Smooth muscle cell (in vitro differentiated cells): ENCODE measurements at regions not wholly inside any gene's neighbourhood (a gene's known extent, or its start where the extent isn't known, plus 50 kb on each side); places are given as distances from the start of the nearest gene placed in this dataset.

ENCODE experiments used
- DNase-seq: peaks from one replicate; lab custom pipeline; 2025; ENCODE audit not compliant: unreplicated experiment; lab: John Stamatoyannopoulos, UW
- H2AFZ ChIP-seq: fragments of 200-600 bp; sonication (generic); 2 replicates; pipeline ENCODE4 v1.6.0; 2016; ENCODE audit warnings: antibody characterized with exemption, low read depth, mild to moderate bottlenecking
- H3F3A ChIP-seq: fragments of 200-600 bp; sonication (generic); 2 replicates; pipeline ENCODE4 v1.6.0; 2017; ENCODE audit warnings: antibody characterized with exemption, low read depth
- H3K27ac ChIP-seq: fragments of 200-600 bp; sonication (generic); 2 replicates; pipeline ENCODE4 v1.5.1; 2016; ENCODE audit warnings: low read depth, mild to moderate bottlenecking
- H3K27me3 ChIP-seq: fragments of 200-600 bp; sonication (generic); 2 replicates; pipeline ENCODE4 v1.6.1; 2016; ENCODE audit warnings: low read depth, mild to moderate bottlenecking
- H3K36me3 ChIP-seq: fragments of 200-600 bp; sonication (generic); 2 replicates; pipeline ENCODE4 v1.5.1; 2016; ENCODE audit warnings: low read depth
- H3K4me1 ChIP-seq: fragments of 200-600 bp; sonication (generic); 2 replicates; pipeline ENCODE4 v1.5.1; 2016; ENCODE audit warnings: low read depth
- H3K4me2 ChIP-seq: fragments of 200-600 bp; sonication (generic); 2 replicates; pipeline ENCODE4 v1.6.0; 2016; ENCODE audit warnings: mild to moderate bottlenecking
- H3K4me3 ChIP-seq: fragments of 200-600 bp; sonication (generic); 2 replicates; pipeline ENCODE4 v1.5.1; 2016; ENCODE audit warnings: mild to moderate bottlenecking
- H3K79me2 ChIP-seq: fragments of 200-600 bp; sonication (generic); 2 replicates; pipeline ENCODE4 v1.6.0; 2016; ENCODE audit warnings: low read depth, mild to moderate bottlenecking
- H3K9ac ChIP-seq: fragments of 200-600 bp; sonication (generic); 2 replicates; pipeline ENCODE4 v1.6.0; 2016; ENCODE audit warnings: low read depth
- H3K9me3 ChIP-seq: fragments of 200-600 bp; sonication (generic); replicated peaks from 2 replicates; pipeline ENCODE4 v1.5.1; 2016; ENCODE audit warnings: low read depth
- H4K20me1 ChIP-seq: fragments of 200-600 bp; sonication (generic); 2 replicates; pipeline ENCODE4 v1.6.0; 2016; ENCODE audit warnings: low read depth
- CTCF ChIP-seq: fragments of 200-600 bp; sonication (generic); IDR thresholded peaks from 2 replicates; pipeline ENCODE4 v1.5.1; 2017; ENCODE audit warnings: borderline replicate concordance, mild to moderate bottlenecking, antibody characterized with exemption; ENCODE audit not compliant: insufficient read depth, poor library complexity, severe bottlenecking
- WGBS: methylation state at CpG from one replicate; pipeline ENCODE4 v1.1.7; 2016; ENCODE audit warnings: low lambda C conversion rate; 5-methylcytosine and 5-hydroxymethylcytosine counted together

DNA sequence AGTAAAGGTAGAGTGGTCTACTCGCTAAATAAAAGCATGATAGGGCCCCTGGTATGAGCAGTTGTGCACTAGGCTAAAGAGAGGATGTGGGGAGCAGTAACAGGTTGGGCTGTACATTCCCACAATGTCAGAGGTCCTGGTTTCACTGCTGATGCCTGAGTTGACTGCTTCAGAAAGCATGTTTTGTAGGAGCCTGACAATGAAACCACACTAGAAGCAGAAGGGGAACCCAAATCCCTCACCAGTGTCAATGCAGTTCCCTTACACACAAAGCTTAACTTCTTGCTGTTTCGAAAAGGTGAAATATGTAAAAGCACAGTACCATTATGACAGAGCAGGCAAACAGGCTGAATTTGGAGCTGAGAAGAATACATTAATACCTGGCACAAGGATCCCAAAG lies 291.7 kb upstream of the KYNU start:
- no peak for DNase-seq
- Histone ChIP-seq H3K79me2 (no peaks in the 10 kb centered on the region), H3K4me2 (no peak overlapping the region), H3K4me3 (no peak overlapping the region), H3K4me1 (no peaks in the 10 kb centered on the region), H3K36me3 (no peaks in the 10 kb centered on the region), H2AFZ (no peak overlapping the region), H3K9ac (no peak overlapping the region), H4K20me1 (no peaks in the 10 kb centered on the region), H3K27ac (no peak overlapping the region), H3F3A (no peaks in the 10 kb centered on the region), H3K27me3 (no peaks in the 10 kb centered on the region), H3K9me3 (no peaks in the 10 kb centered on the region)
- no peak for TF ChIP-seq CTCF
- WGBS = 98% methylated on average over 2 of the region's 2 CpGs

DNA sequence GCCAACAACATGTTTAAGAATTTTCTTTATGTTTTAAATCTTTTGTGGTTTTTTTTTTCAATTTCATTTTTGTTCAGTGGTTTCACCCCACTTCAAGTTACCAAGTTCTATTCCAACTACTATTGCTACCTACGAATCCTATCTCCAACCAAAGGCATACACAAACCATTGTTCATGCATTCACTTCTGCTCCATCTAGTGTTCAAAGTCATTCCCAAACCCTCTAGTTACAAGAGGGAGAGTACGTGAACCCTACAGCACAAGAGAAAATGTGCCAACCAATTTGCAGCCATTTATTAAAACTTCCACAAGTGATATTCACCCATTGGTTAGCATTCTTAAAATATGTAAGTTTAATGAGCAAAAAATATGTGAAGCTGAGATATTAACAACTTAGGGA lies 295.1 kb upstream of the KYNU start:
- Histone ChIP-seq H3K4me2 (no peak overlapping the region), H3K27ac (no peak overlapping the region), H3K27me3 (no peaks in the 10 kb centered on the region), H2AFZ (no peak overlapping the region), H3K9me3 (no peaks in the 10 kb centered on the region), H3K9ac (no peak overlapping the region), H3F3A (no peaks in the 10 kb centered on the region), H3K36me3 (no peaks in the 10 kb centered on the region), H4K20me1 (no peaks in the 10 kb centered on the region), H3K4me1 (no peaks in the 10 kb centered on the region), H3K79me2 (no peaks in the 10 kb centered on the region), H3K4me3 (no peak overlapping the region)
- 86% methylated on average over 2 of the region's 2 CpGs for WGBS
- no peak for TF ChIP-seq CTCF
- DNase-seq = no peak

GRCh38 chr2:142581491-142581890 lies 296.0 kb upstream of the KYNU start:
- WGBS = 84% methylated on average over 1 of the region's 1 CpG
- Histone ChIP-seq H3K27ac (no peak overlapping the region), H3K4me3 (no peak overlapping the region), H3K36me3 (no peaks in the 10 kb centered on the region), H3K4me2 (no peak overlapping the region), H3K27me3 (no peaks in the 10 kb centered on the region), H3K79me2 (no peaks in the 10 kb centered on the region), H3K4me1 (no peaks in the 10 kb centered on the region), H3K9me3 (no peaks in the 10 kb centered on the region), H3K9ac (no peak overlapping the region), H4K20me1 (no peaks in the 10 kb centered on the region), H2AFZ (no peak overlapping the region), H3F3A (no peaks in the 10 kb centered on the region)
- TF ChIP-seq CTCF = no peak
- DNase-seq = no peak

DNA sequence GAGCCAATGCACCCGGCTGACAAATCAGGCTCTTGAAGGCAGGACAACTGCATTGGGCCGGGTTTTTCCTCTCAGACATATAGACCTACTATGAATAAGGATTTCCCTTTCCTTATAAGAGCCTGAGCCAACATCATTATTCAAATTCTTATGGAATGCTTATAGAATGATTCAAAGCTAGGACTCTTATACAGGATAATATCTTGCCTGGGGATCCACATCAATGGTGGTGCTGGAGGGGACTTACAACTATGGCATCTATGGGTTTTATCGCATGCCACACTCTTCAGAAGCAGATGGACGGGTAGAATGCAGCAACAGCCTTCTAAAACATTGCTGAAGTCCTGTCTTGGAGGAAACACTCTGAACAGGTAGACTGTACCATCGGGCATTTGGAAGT lies 296.8 kb upstream of the KYNU start:
- WGBS = 96% methylated on average over 5 of the region's 5 CpGs
- H3K36me3 ChIP-seq = no peaks in the 10 kb centered on the region
- H3K79me2 ChIP-seq = no peaks in the 10 kb centered on the region
- H3K27ac ChIP-seq = no peak overlapping the region
- H3K4me2 ChIP-seq = no peak overlapping the region
- H2AFZ ChIP-seq = no peak overlapping the region
- TF ChIP-seq CTCF = no peak
- H3K4me3 ChIP-seq = no peak overlapping the region
- H4K20me1 ChIP-seq = no peaks in the 10 kb centered on the region
- H3K9ac ChIP-seq = no peak overlapping the region
- no peaks in the 10 kb centered on the region for H3K27me3 ChIP-seq
- DNase-seq = no peak
- no peaks in the 10 kb centered on the region for H3F3A ChIP-seq
- no peaks in the 10 kb centered on the region for H3K9me3 ChIP-seq
- H3K4me1 ChIP-seq = no peaks in the 10 kb centered on the region
